ENCODE measurements at regions not wholly inside any gene's neighbourhood (a gene's known extent, or its start where the extent isn't known, plus 50 kb on each side); places are given as distances from the start of the nearest gene placed in this dataset.

- DNase-seq = no peak
Measured at GRCh38 chr16:80300876-80301275, 239.9 kb upstream of the DYNLRB2 start.

GRCh38 chr16:80300456-80300855 lies 240.3 kb upstream of the DYNLRB2 start:
- DNase-seq = no peak

- DNase-seq = no peak
Measured at GRCh38 chr16:80299416-80299815, 241.4 kb upstream of the DYNLRB2 start.

GRCh38 chr16:80298676-80299075 lies 242.1 kb upstream of the DYNLRB2 start:
- DNase-seq = no peak

- DNase-seq = no peak
Measured at GRCh38 chr16:80296034-80296433, 244.8 kb upstream of the DYNLRB2 start.

- no peak for DNase-seq
Measured at GRCh38 chr16:80294172-80294571, 246.6 kb upstream of the DYNLRB2 start.

- no peak for DNase-seq
Measured at GRCh38 chr16:80288616-80289015, 252.2 kb upstream of the DYNLRB2 start.

- no peak for DNase-seq
Measured at GRCh38 chr16:80287674-80288073, 253.1 kb upstream of the DYNLRB2 start.

- no peak for DNase-seq
Measured at GRCh38 chr16:80285104-80285503, 255.7 kb upstream of the DYNLRB2 start.

- DNase-seq = no peak
Measured at GRCh38 chr16:80283466-80284392, 257.1 kb upstream of the DYNLRB2 start.

GRCh38 chr16:80280557-80280956 lies 260.2 kb upstream of the DYNLRB2 start:
- no peak for DNase-seq

GRCh38 chr16:80279656-80280055 lies 261.1 kb upstream of the DYNLRB2 start:
- no peak for DNase-seq

GRCh38 chr16:80277182-80277581 lies 263.6 kb upstream of the DYNLRB2 start:
- DNase-seq = no peak

GRCh38 chr16:80274576-80275191 lies 266.1 kb upstream of the DYNLRB2 start:
- DNase-seq = no peak

- no peak for DNase-seq
Measured at GRCh38 chr16:80273635-80274538, 266.9 kb upstream of the DYNLRB2 start.

GRCh38 chr16:80265624-80266306 lies 275.0 kb upstream of the DYNLRB2 start:
- DNase-seq = no peak

- DNase-seq = no peak
Measured at GRCh38 chr16:80263848-80264694, 276.7 kb upstream of the DYNLRB2 start.

GRCh38 chr16:80263181-80263823 lies 277.5 kb upstream of the DYNLRB2 start:
- DNase-seq = no peak

- DNase-seq = no peak
Measured at GRCh38 chr16:80260906-80261311, 279.9 kb upstream of the DYNLRB2 start.

GRCh38 chr16:80259290-80259805 lies 281.4 kb upstream of the DYNLRB2 start:
- no peak for DNase-seq

Measured in right lung (tissue), 2 donors.